B cell (primary cell): ENCODE measurements at regions not wholly inside any gene's neighbourhood (a gene's known extent, or its start where the extent isn't known, plus 50 kb on each side); places are given as distances from the start of the nearest gene placed in this dataset.

Source experiments
- ATAC-seq: fragments of 200-7000 bp; cut with Tn5 transposase; one replicate; pipeline ENCODE4 v1.10.0; 2021; ENCODE audit warnings: low read depth, mild to moderate bottlenecking, moderate number of reproducible peaks, moderate library complexity
- CTCF ChIA-PET: fragments of 350-600 bp; sonication (Branson Sonifier 250); formaldehyde crosslinking; loops from one replicate; lab custom pipeline; 2021; ENCODE audit warnings: antibody characterized with exemption, inconsistent platforms; lab: Charles Lee
- POLR2A ChIA-PET: fragments of 350-600 bp; sonication (Branson Sonifier 250); formaldehyde crosslinking; loops from one replicate; lab custom pipeline; 2021; ENCODE audit warnings: antibody characterized with exemption; lab: Charles Lee
- DNase-seq: peaks from one replicate; pipeline ENCODE4 v3.0.0; 2013
- H2AFZ ChIP-seq: 2 replicates; pipeline ENCODE4 v1.6.1; 2012; ENCODE audit warnings: mild to moderate bottlenecking, low read depth, low read length; ENCODE audit not compliant: insufficient read depth, poor library complexity, severe bottlenecking
- H3K27ac ChIP-seq, 2 donors: 1 replicate in 1 of 2; 2 replicates in 1 of 2; pipeline ENCODE4 v1.5.1; 2012 to 2013; ENCODE audit warnings: low read length in 2 of 2, mild to moderate bottlenecking in 2 of 2, moderate library complexity in 1 of 2
- H3K27me3 ChIP-seq, 4 experiments: fragments of 200-600 bp in 1 of 4; sonication (generic) in 1 of 4; replicated peaks in 1 of 4; 1 replicate in 2 of 4; 2 replicates in 2 of 4; pipeline versions ENCODE4 v1.6.1 to v1.7.0; 2013 to 2016; ENCODE audit warnings: low read length in 3 of 4, mild to moderate bottlenecking in 2 of 4, mixed read lengths in 1 of 4, moderate library complexity in 1 of 4; ENCODE audit not compliant: insufficient read depth in 4 of 4, control insufficient read depth in 3 of 4; ENCODE audit errors: control extremely low read depth in 1 of 4
- H3K36me3 ChIP-seq, 2 experiments: replicated peaks in 1 of 2; 1 replicate in 1 of 2; 2 replicates in 1 of 2; pipeline versions ENCODE4 v1.6.1 to v1.7.1; 2013; ENCODE audit warnings: low read length in 1 of 2; ENCODE audit not compliant: insufficient read depth in 2 of 2, control insufficient read depth in 1 of 2; ENCODE audit errors: control extremely low read depth in 1 of 2, extremely low read depth in 1 of 2
- H3K4me1 ChIP-seq, 2 donors: fragments of 200-600 bp in 1 of 2; sonication (generic) in 1 of 2; 1 replicate in 1 of 2; 2 replicates in 1 of 2; pipeline versions ENCODE4 v1.5.1 to v1.6.1; 2013 to 2017; ENCODE audit warnings: low read length in 2 of 2; ENCODE audit not compliant: control insufficient read depth in 2 of 2, insufficient read depth in 2 of 2
- H3K4me2 ChIP-seq: replicated peaks from 2 replicates; pipeline ENCODE3; 2012; ENCODE audit warnings: mild to moderate bottlenecking, low read depth, low read length; ENCODE audit not compliant: poor library complexity, severe bottlenecking
- H3K4me3 ChIP-seq, 5 experiments: fragments of 200-600 bp in 1 of 5; sonication (generic) in 1 of 5; 1 replicate in 3 of 5; 2 replicates in 2 of 5; pipeline versions ENCODE4 v1.5.1 to v1.7.0; 2011 to 2016; ENCODE audit warnings: low read length in 4 of 5, mild to moderate bottlenecking in 4 of 5, low read depth in 2 of 5, control low read depth in 1 of 5, moderate library complexity in 1 of 5; ENCODE audit not compliant: insufficient read depth in 1 of 5; ENCODE audit errors: control extremely low read depth in 1 of 5, extremely low read depth in 1 of 5
- H3K79me2 ChIP-seq: fragments of 200-600 bp; sonication (generic); one replicate; pipeline ENCODE4 v1.6.0; 2016; ENCODE audit warnings: low read length; ENCODE audit not compliant: control insufficient read depth, insufficient read depth
- H3K9ac ChIP-seq: fragments of 200-600 bp; sonication (generic); 2 replicates; pipeline ENCODE4 v1.6.1; 2017; ENCODE audit warnings: mild to moderate bottlenecking, low read length, moderate library complexity
- H3K9me3 ChIP-seq, 3 donors: one replicate each; pipeline versions ENCODE4 v1.6.1 to v1.7.1; 2013; ENCODE audit warnings: low read length in 2 of 3; ENCODE audit not compliant: control insufficient read depth in 2 of 3, insufficient read depth in 1 of 3; ENCODE audit errors: control extremely low read depth in 1 of 3
- H4K20me1 ChIP-seq: 2 replicates; pipeline ENCODE4 v1.6.0; 2012; ENCODE audit warnings: mild to moderate bottlenecking, low read length; ENCODE audit not compliant: insufficient read depth, control insufficient read depth, poor library complexity, severe bottlenecking
- H3K27ac Mint-ChIP-seq: one replicate; pipeline ENCODE4 v1.8.0; 2021; ENCODE audit warnings: mixed read lengths
- H3K27me3 Mint-ChIP-seq: one replicate; pipeline ENCODE4 v1.8.0; 2021; ENCODE audit warnings: mixed read lengths
- H3K4me1 Mint-ChIP-seq: one replicate; pipeline ENCODE4 v1.8.0; 2021; ENCODE audit warnings: mixed read lengths
- H3K4me3 Mint-ChIP-seq: one replicate; pipeline ENCODE4 v1.8.0; 2021; ENCODE audit warnings: mixed read lengths
- H3K9me3 Mint-ChIP-seq: one replicate; pipeline ENCODE4 v1.8.0; 2022; ENCODE audit warnings: mixed read lengths; ENCODE audit not compliant: insufficient read depth
- CTCF ChIP-seq: fragments of 200-600 bp; IDR thresholded peaks from one replicate; pipeline ENCODE4 v1.8.0; 2022; ENCODE audit warnings: antibody characterized with exemption, mild to moderate bottlenecking
- EZH2 ChIP-seq: IDR thresholded peaks from 2 replicates; pipeline ENCODE4 v1.6.1; 2012; ENCODE audit warnings: borderline replicate concordance, low read depth, mild to moderate bottlenecking, moderate library complexity, low read length; ENCODE audit not compliant: insufficient read depth, poor library complexity, severe bottlenecking
- WGBS: methylation state at CpG from one replicate; pipeline ENCODE4 v1.1.5; 2013; ENCODE audit warnings: missing lambda C conversion rate; ENCODE audit not compliant: insufficient coverage; 5-methylcytosine and 5-hydroxymethylcytosine counted together
- intact Hi-C: fragments of 100-400 bp; cut with micrococcal nuclease; formaldehyde crosslinking; loops from one replicate; pipeline ENCODE4 v1.10.0; 2022

GRCh38 chr9:23431459-23431858 lies 394.6 kb downstream of the ELAVL2 start:
- Histone ChIP-seq H3K4me3 (no peak overlapping the region), H3K9ac (no peak overlapping the region), H3K4me2 (no peak overlapping the region), H3K27me3 (no peaks in the 10 kb centered on the region), H3K36me3 (no peaks in the 10 kb centered on the region), H3K4me1 (no peaks in the 10 kb centered on the region), H2AFZ (no peak overlapping the region), H4K20me1 (no peaks in the 10 kb centered on the region), H3K79me2 (no peaks in the 10 kb centered on the region), H3K9me3 (peaks cover 0 to 2% (median 0%) of the 10 kb centered on the region in 3 donors), H3K27ac (no peak overlapping the region)
- no peak for DNase-seq
- no peaks in the 10 kb centered on the region for H3K27me3 Mint-ChIP-seq
- ChIA-PET CTCF (no interaction called here), POLR2A (no interaction called here)
- no peak overlapping the region for H3K27ac Mint-ChIP-seq
- H3K4me3 Mint-ChIP-seq = no peak overlapping the region
- intact Hi-C loops = no loop called here
- peaks cover 8% of the 10 kb centered on the region for H3K9me3 Mint-ChIP-seq
- TF ChIP-seq CTCF = no peak
- WGBS = 92% methylated on average over 2 of the region's 5 CpGs
- no peaks in the 10 kb centered on the region for H3K4me1 Mint-ChIP-seq
- no peak for ATAC-seq

- no peaks in the 10 kb centered on the region for H3K4me1 ChIP-seq
- H3K27me3 ChIP-seq = no peaks in the 10 kb centered on the region
- H2AFZ ChIP-seq = no peak overlapping the region
- Mint-ChIP-seq H3K27me3 (no peaks in the 10 kb centered on the region), H3K9me3 (peaks cover 8% of the 10 kb centered on the region), H3K27ac (no peak overlapping the region), H3K4me3 (no peak overlapping the region), H3K4me1 (no peaks in the 10 kb centered on the region)
- H3K27ac ChIP-seq = no peak overlapping the region
- ChIA-PET CTCF (no interaction called here), POLR2A (no interaction called here)
- intact Hi-C loops = no loop called here
- peaks cover 0 to 6% (median 0%) of the 10 kb centered on the region in 3 donors for H3K9me3 ChIP-seq
- no peak for ATAC-seq
- no peak overlapping the region for H3K9ac ChIP-seq
- 97% methylated on average over 3 of the region's 4 CpGs for WGBS
- H3K79me2 ChIP-seq = no peaks in the 10 kb centered on the region
- H3K4me3 ChIP-seq = no peak overlapping the region
- TF ChIP-seq CTCF (no peak), EZH2 (no peak)
- no peak for DNase-seq
- no peak overlapping the region for H3K4me2 ChIP-seq
- no peaks in the 10 kb centered on the region for H4K20me1 ChIP-seq
- no peaks in the 10 kb centered on the region for H3K36me3 ChIP-seq
Measured at GRCh38 chr9:23434654-23435053, 391.4 kb downstream of the ELAVL2 start.
